Left lung (tissue), 4 donors: ENCODE measurements at regions not wholly inside any gene's neighbourhood (a gene's known extent, or its start where the extent isn't known, plus 50 kb on each side); places are given as distances from the start of the nearest gene placed in this dataset.

Source experiments
- ATAC-seq: fragments of 200-7000 bp; cut with Tn5 transposase; one replicate; pipeline ENCODE4 v1.9.1; 2020; ENCODE audit warnings: moderate library complexity
- DNase-seq, 4 donors: peaks; one replicate each; pipeline ENCODE4 v3.0.0-alpha.2; 2013 to 2020
- H3K27ac ChIP-seq, 2 donors: fragments of 200-600 bp; sonication (generic) in 1 of 2; one replicate each; pipeline versions ENCODE4 v1.5.0 to v1.8.0; 2020 to 2021
- H3K27me3 ChIP-seq, 2 donors: fragments of 200-600 bp; sonication (generic) in 1 of 2; one replicate each; pipeline versions ENCODE4 v1.5.0 to v1.8.0; 2020 to 2021
- H3K36me3 ChIP-seq, 2 donors: fragments of 200-600 bp; sonication (generic) in 1 of 2; one replicate each; pipeline versions ENCODE4 v1.5.0 to v1.8.0; 2020 to 2021
- H3K4me1 ChIP-seq, 2 donors: fragments of 200-600 bp; one replicate each; pipeline ENCODE4 v1.8.0; 2021
- H3K4me3 ChIP-seq, 2 donors: fragments of 200-600 bp; sonication (generic) in 1 of 2; one replicate each; pipeline versions ENCODE4 v1.5.0 to v1.8.0; 2020 to 2021; ENCODE audit warnings: mild to moderate bottlenecking in 1 of 2
- H3K9me3 ChIP-seq, 2 donors: fragments of 200-600 bp; sonication (generic) in 1 of 2; one replicate each; pipeline versions ENCODE4 v1.5.0 to v1.8.0; 2020 to 2021
- CTCF ChIP-seq, 2 donors: fragments of 200-600 bp; sonication (generic) in 1 of 2; IDR thresholded peaks; one replicate each; pipeline versions ENCODE4 v1.5.0 to v1.8.0; 2021; ENCODE audit warnings: antibody characterized with exemption in 2 of 2
- intact Hi-C, 2 donors: fragments of 100-400 bp; cut with DNase I; formaldehyde crosslinking; loops; one replicate each; pipeline versions ENCODE4 v1.11.2 to v1.14.2; 2022
- donor health status: DM: no; HTN: yes; CAD: no.
- donor health status: DM: no; HTN: no; CAD: no.

- no peaks in the 10 kb centered on the region for H3K27me3 ChIP-seq
- DNase-seq, result no peak
- intact Hi-C loops, result no loop called here
- H3K36me3 ChIP-seq, result no peaks in the 10 kb centered on the region
- H3K4me3 ChIP-seq, result no peak overlapping the region
- H3K27ac ChIP-seq, result no peak overlapping the region
- no peak for TF ChIP-seq CTCF (IDR thresholded peaks at IDR 0.05)
- no peaks in the 10 kb centered on the region for H3K9me3 ChIP-seq
- no peaks in the 10 kb centered on the region for H3K4me1 ChIP-seq
- ATAC-seq, result peak; percentile 68
These were observed 429.6 kb downstream of the RFC3 start for GRCh38 chr13:34247596-34247995.

- Histone ChIP-seq H3K4me3 (no peak overlapping the region), H3K27me3 (no peaks in the 10 kb centered on the region), H3K4me1 (no peaks in the 10 kb centered on the region), H3K9me3 (peaks cover 0 to 3% of the 10 kb centered on the region in 2 donors), H3K36me3 (no peaks in the 10 kb centered on the region), H3K27ac (no peak overlapping the region)
- no peak for TF ChIP-seq CTCF (IDR thresholded peaks at IDR 0.05)
- DNase-seq, result no peak
- no peak for ATAC-seq
- intact Hi-C loops, result no loop called here
These were observed 431.6 kb downstream of the RFC3 start for GRCh38 chr13:34249546-34250039.

GRCh38 chr13:34250151-34250670 lies 432.3 kb downstream of the RFC3 start:
- intact Hi-C loops, result no loop called here
- H3K27me3 ChIP-seq, result no peaks in the 10 kb centered on the region
- TF ChIP-seq CTCF (IDR thresholded peaks at IDR 0.05), result no peak
- H3K36me3 ChIP-seq, result no peaks in the 10 kb centered on the region
- no peak overlapping the region for H3K27ac ChIP-seq
- H3K4me3 ChIP-seq, result no peak overlapping the region
- ATAC-seq (no peak), DNase-seq (no peak)
- no peaks in the 10 kb centered on the region for H3K4me1 ChIP-seq
- peaks cover 0 to 8% of the 10 kb centered on the region in 2 donors for H3K9me3 ChIP-seq

GRCh38 chr13:34254366-34254765 lies 436.4 kb downstream of the RFC3 start:
- Histone ChIP-seq H3K4me3 (no peak overlapping the region), H3K27ac (no peak overlapping the region), H3K9me3 (peaks cover 0 to 8% of the 10 kb centered on the region in 2 donors), H3K4me1 (no peaks in the 10 kb centered on the region), H3K36me3 (no peaks in the 10 kb centered on the region), H3K27me3 (no peaks in the 10 kb centered on the region)
- no peak for ATAC-seq
- intact Hi-C loops, result no loop called here
- TF ChIP-seq CTCF (IDR thresholded peaks at IDR 0.05), result no peak
- DNase-seq, result no peak

- no peaks in the 10 kb centered on the region for H3K27me3 ChIP-seq
- ATAC-seq, result no peak
These were observed 437.8 kb downstream of the RFC3 start for GRCh38 chr13:34255711-34256110.

More at GRCh38 chr13:34255711-34256110, 437.8 kb downstream of the RFC3 start:
- Histone ChIP-seq H3K9me3 (peaks cover 0 to 8% of the 10 kb centered on the region in 2 donors), H3K4me3 (no peak overlapping the region), H3K4me1 (no peaks in the 10 kb centered on the region), H3K27ac (no peak overlapping the region), H3K36me3 (no peaks in the 10 kb centered on the region)
- no peak for TF ChIP-seq CTCF (IDR thresholded peaks at IDR 0.05)
- intact Hi-C loops, result no loop called here
- DNase-seq, result no peak
